T47D (cell line): ENCODE measurements at regions not wholly inside any gene's neighbourhood (a gene's known extent, or its start where the extent isn't known, plus 50 kb on each side); places are given as distances from the start of the nearest gene placed in this dataset.
"Not testable (repeated sequence)": the region's sequence is repeated elsewhere in the genome, so short reads cannot be mapped to it uniquely, and the experiment has no call there.

Source experiments
- DNase-seq, 2 experiments: peaks; one replicate each; pipeline versions ENCODE4 v3.0.0 to v3.0.0-alpha.2; 2011 to 2012; ENCODE audit warnings: low read depth in 1 of 2, low spot score in 1 of 2
- JUND ChIP-seq: IDR thresholded peaks from 2 replicates; pipeline ENCODE4 v1.6.1; 2012; ENCODE audit warnings: low read depth
- in situ Hi-C: cut with HindIII; loops from 2 replicates; pipeline ENCODE4 v1.10.0; 2016; ENCODE audit warnings: low sequenced_read_pairs, low pct_unique_long_range_greater_than_20kb

DNA sequence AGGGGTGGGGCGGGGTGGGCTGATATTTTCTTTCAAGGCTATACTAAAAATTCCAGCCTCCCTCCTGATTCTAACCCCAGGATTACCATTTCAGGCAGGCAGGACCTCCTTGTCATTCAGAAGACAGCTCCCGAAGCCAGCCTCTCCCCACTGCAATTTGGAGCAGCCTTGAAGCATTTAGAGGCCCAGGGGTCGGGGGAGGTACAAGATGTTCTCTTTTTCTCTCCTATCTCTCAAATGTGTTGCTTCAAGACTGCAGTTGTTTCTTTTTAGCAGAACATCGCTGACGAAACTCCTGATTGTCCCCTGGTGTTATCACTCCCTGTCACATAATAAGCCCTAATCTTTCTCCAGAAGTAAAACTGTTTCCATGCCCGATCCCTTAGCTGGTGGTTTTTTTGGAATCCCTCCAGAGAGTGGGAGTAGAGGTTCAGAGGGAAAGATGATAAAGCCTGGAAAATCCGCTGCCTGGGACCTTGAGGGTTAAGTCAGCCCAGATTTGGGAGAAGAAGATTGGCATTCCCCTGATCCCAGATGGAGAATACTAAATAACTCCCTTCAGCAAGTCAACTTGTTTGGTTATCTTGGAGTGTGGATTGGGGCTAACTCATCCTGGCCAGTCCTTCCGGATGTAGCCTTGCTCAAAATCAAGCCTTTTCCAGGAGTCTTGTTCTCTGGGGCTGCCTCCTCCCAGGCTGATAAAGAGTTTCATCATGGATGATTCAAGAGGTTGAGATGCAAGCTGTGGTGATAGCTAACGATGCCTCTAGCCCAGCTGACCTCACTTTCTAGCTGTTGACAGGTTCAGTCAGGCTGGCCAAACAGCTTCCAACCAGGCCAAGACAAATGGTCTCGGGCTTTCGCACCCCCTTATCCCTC is 71.3 kb downstream of the SOX9 start:
- no peak for TF ChIP-seq JUND
- in situ Hi-C loops, result no loop called here
- DNase-seq, result no peak

- in situ Hi-C loops, result no loop called here
- no peak for DNase-seq
- no peak for TF ChIP-seq JUND
Measured at GRCh38 chr17:72192800-72193192, 72.0 kb downstream of the SOX9 start.

- no peak for TF ChIP-seq JUND
- no peak for DNase-seq
Measured at GRCh38 chr17:72193391-72194106, 72.7 kb downstream of the SOX9 start.

GRCh38 chr17:72194107-72194440 is 73.3 kb downstream of the SOX9 start:
- DNase-seq, in situ Hi-C loops: not testable (repeated sequence)

More at GRCh38 chr17:72193391-72194106, 72.7 kb downstream of the SOX9 start:
- in situ Hi-C loops, result no loop called here

DNA sequence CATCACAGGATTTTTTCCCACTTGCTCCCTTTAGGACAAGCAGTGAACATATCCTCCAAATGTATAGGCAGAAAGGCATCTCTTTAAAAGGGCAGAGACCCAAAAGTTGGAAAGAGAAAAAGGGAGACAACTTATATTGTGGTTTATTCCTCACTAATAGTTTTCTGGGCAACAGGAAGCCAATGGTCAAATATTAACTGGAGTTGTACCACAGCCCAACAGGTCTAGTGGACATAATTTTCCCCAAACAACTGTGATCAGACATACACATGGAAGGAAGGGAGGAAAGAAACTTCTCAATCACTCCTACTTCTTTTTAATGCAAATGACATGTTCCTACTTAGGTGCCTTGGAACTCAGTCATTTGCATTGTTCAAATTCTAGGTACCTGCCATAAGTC is 78.4 kb downstream of the SOX9 start:
- no peak for DNase-seq
- in situ Hi-C loops, result no loop called here
- TF ChIP-seq JUND, result no peak

- in situ Hi-C loops, result no loop called here
- no peak for DNase-seq
- no peak for TF ChIP-seq JUND
Measured at GRCh38 chr17:72204742-72205141, 83.9 kb downstream of the SOX9 start.

- in situ Hi-C loops, result no loop called here
- TF ChIP-seq JUND, result no peak
- DNase-seq, result no peak
Measured at GRCh38 chr17:72205357-72205756, 84.5 kb downstream of the SOX9 start.

DNA sequence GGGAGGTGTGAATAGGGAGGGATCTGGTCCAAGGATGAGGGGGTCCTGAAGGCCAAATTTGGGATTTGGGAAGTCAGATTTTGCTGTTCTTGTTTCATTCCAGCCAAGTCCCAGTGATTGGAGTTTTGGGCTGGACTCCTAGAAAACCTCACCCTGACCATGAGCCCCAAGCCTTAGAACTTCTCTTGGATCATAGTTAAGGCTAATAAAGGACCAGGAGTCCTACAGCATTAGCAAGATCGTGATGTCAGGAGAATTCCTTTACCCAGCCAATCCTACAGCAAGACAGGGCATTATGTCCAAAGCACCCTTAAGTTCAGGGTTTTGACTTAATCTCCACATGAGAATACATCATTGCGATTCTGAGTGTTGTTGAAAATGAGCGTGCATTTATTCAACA is 85.0 kb downstream of the SOX9 start:
- TF ChIP-seq JUND, result no peak
- in situ Hi-C loops, result no loop called here
- DNase-seq, result no peak

GRCh38 chr17:72206376-72206775 is 85.6 kb downstream of the SOX9 start:
- in situ Hi-C loops, result no loop called here
- TF ChIP-seq JUND, result no peak
- no peak for DNase-seq

- TF ChIP-seq JUND, result no peak
- in situ Hi-C loops, result no loop called here
- DNase-seq, result no peak
Measured at GRCh38 chr17:72208832-72209231, 88.0 kb downstream of the SOX9 start.

- no peak for DNase-seq
- in situ Hi-C loops, result no loop called here
- no peak for TF ChIP-seq JUND
Measured at GRCh38 chr17:72212041-72212440, 91.2 kb downstream of the SOX9 start.

DNA sequence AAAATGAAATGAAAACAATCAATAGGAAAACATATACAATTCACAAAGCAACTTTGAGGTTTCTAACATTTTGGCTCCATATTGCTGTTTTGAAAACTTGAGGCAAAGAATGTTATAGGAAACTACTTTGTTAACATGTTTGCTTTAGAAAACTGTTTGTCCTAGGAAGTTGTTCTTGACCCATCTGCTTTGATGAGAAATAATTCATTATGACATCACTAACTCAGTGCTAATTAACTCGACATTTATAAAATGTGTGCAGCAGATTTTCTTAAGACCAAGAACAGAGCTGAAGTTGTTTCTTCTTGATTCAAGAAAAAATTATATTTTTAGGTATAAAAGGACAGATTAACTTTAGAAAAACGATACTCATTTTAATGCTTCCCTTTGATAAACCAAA is 94.7 kb downstream of the SOX9 start:
- in situ Hi-C loops, result no loop called here
- DNase-seq, result no peak
- no peak for TF ChIP-seq JUND

DNA sequence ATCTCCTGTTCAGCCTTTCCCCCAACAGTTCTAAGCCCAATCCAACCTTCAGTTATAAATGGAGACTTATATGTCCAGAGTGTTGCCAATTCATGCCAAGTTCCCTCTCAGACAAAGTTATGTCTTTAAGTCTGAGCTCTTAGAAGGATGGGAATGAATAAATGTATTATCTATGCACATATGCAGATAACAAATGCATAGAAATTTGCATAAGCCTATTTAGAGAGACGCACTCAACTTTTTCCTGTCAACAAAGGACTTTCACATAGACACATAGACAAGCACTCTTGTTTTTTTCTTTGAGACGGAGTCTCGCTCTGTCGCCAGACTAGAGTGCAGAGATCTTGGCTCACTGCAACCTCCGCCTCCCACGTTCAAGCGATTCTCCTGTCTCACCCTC is 95.1 kb downstream of the SOX9 start:
- TF ChIP-seq JUND, result no peak
- in situ Hi-C loops, result no loop called here
- no peak for DNase-seq
